Uterus (tissue), 2 donors: ENCODE measurements at regions not wholly inside any gene's neighbourhood (a gene's known extent, or its start where the extent isn't known, plus 50 kb on each side); places are given as distances from the start of the nearest gene placed in this dataset.

ENCODE experiments used
- CTCF ChIP-seq, 4 experiments: fragments of 200-600 bp in 2 of 4; fragments of 450-650 bp in 2 of 4; sonication (generic) in 2 of 4; IDR thresholded peaks; one replicate each; pipeline ENCODE4 v1.5.1; 2016 to 2019; ENCODE audit warnings: antibody characterized with exemption in 4 of 4, mild to moderate bottlenecking in 2 of 4, moderate library complexity in 1 of 4
- POLR2A ChIP-seq, 2 donors: fragments of 450-650 bp; IDR thresholded peaks; one replicate each; pipeline ENCODE4 v1.6.1; 2016; ENCODE audit warnings: antibody characterized with exemption in 2 of 2, mild to moderate bottlenecking in 1 of 2, moderate library complexity in 1 of 2

GRCh38 chr3:20488151-20488550 is 302.1 kb upstream of the SGO1 start:
- TF ChIP-seq POLR2A (IDR thresholded peaks at IDR 0.05), result no peak
- no peak for TF ChIP-seq CTCF (IDR thresholded peaks at IDR 0.05)
